ENCODE measurements at regions not wholly inside any gene's neighbourhood (a gene's known extent, or its start where the extent isn't known, plus 50 kb on each side); places are given as distances from the start of the nearest gene placed in this dataset.
"Not testable (repeated sequence)": the region's sequence is repeated elsewhere in the genome, so short reads cannot be mapped to it uniquely, and the experiment has no call there.

GRCh38 chr7:91357379-91357778 lies 93.1 kb downstream of the FZD1 start:
- DNase-seq, result no peak

- DNase-seq, result no peak
These were observed 93.7 kb downstream of the FZD1 start for GRCh38 chr7:91357901-91358300.

GRCh38 chr7:91358303-91358702 lies 94.1 kb downstream of the FZD1 start:
- DNase-seq, result no peak

- not testable (repeated sequence) for DNase-seq
These were observed 100.9 kb downstream of the FZD1 start for GRCh38 chr7:91365097-91365496.

- no peak for DNase-seq
These were observed 101.9 kb downstream of the FZD1 start for GRCh38 chr7:91366091-91366490.

GRCh38 chr7:91367812-91368578 lies 103.8 kb downstream of the FZD1 start:
- DNase-seq, result no peak

- no peak for DNase-seq
These were observed 108.1 kb downstream of the FZD1 start for GRCh38 chr7:91372323-91372722.

- no peak for DNase-seq
These were observed 109.0 kb downstream of the FZD1 start for GRCh38 chr7:91373111-91373800.

GRCh38 chr7:91374321-91374989 lies 110.2 kb downstream of the FZD1 start:
- no peak for DNase-seq

GRCh38 chr7:91375378-91375777 lies 111.1 kb downstream of the FZD1 start:
- DNase-seq, result no peak

- no peak for DNase-seq
These were observed 113.9 kb downstream of the FZD1 start for GRCh38 chr7:91378131-91378530.

- no peak for DNase-seq
These were observed 115.0 kb downstream of the FZD1 start for GRCh38 chr7:91379236-91379635.

- no peak for DNase-seq
These were observed 115.8 kb downstream of the FZD1 start for GRCh38 chr7:91379991-91380390.

GRCh38 chr7:91383053-91383904 lies 119.0 kb downstream of the FZD1 start:
- no peak for DNase-seq

- DNase-seq, result no peak
These were observed 119.7 kb downstream of the FZD1 start for GRCh38 chr7:91383905-91384274.

GRCh38 chr7:91394757-91395156 lies 130.5 kb downstream of the FZD1 start:
- DNase-seq, result not testable (repeated sequence)

- DNase-seq, result not testable (repeated sequence)
These were observed 131.1 kb downstream of the FZD1 start for GRCh38 chr7:91395313-91395712.

GRCh38 chr7:91397096-91397495 lies 132.9 kb downstream of the FZD1 start:
- no peak for DNase-seq

- peak; percentile 36 to 64 for DNase-seq
These were observed 133.4 kb downstream of the FZD1 start for GRCh38 chr7:91397612-91398011.

- peak; percentile 77 to 81 for DNase-seq
These were observed 134.1 kb downstream of the FZD1 start for GRCh38 chr7:91398341-91398740.

GRCh38 chr7:91405092-91405788 lies 141.0 kb downstream of the FZD1 start:
- no peak for DNase-seq

- DNase-seq, result not testable (repeated sequence)
These were observed 141.6 kb downstream of the FZD1 start for GRCh38 chr7:91405873-91406272.
